GM12891 (cell line): ENCODE measurements at regions not wholly inside any gene's neighbourhood (a gene's known extent, or its start where the extent isn't known, plus 50 kb on each side); places are given as distances from the start of the nearest gene placed in this dataset.

Experiments used
- DNase-seq: peaks from one replicate; pipeline ENCODE4 v3.0.0; 2011; ENCODE audit warnings: low spot score; ENCODE audit not compliant: insufficient read length
- FAIRE-seq: peaks from 2 replicates; lab custom pipeline; 2011; peaks lifted over from hg19 to GRCh38; lab: Jason Lieb, UNC
- PAX5 ChIP-seq: IDR thresholded peaks from 2 replicates; pipeline ENCODE4 v1.6.1; 2011; ENCODE audit warnings: low read length, moderate library complexity, mild to moderate bottlenecking; ENCODE audit not compliant: insufficient read depth, severe bottlenecking
- POLR2A ChIP-seq: IDR thresholded peaks from 2 replicates; pipeline ENCODE4 v1.6.1; 2011; ENCODE audit warnings: low read depth, low read length, control low read depth
- POLR2AphosphoS5 ChIP-seq: IDR thresholded peaks from 2 replicates; pipeline ENCODE4 v1.6.1; 2011; ENCODE audit warnings: low read depth, low read length, control low read depth
- POU2F2 ChIP-seq: IDR thresholded peaks from 2 replicates; pipeline ENCODE4 v1.6.1; 2011; ENCODE audit warnings: low read depth, mild to moderate bottlenecking, control low read depth, low read length, moderate library complexity
- SPI1 ChIP-seq: IDR thresholded peaks from 2 replicates; pipeline ENCODE4 v1.6.1; 2011; ENCODE audit warnings: low read depth, low read length, control low read depth
- TAF1 ChIP-seq: IDR thresholded peaks from 2 replicates; pipeline ENCODE4 v1.6.1; 2011; ENCODE audit warnings: low read depth, low read length, control low read depth

DNA sequence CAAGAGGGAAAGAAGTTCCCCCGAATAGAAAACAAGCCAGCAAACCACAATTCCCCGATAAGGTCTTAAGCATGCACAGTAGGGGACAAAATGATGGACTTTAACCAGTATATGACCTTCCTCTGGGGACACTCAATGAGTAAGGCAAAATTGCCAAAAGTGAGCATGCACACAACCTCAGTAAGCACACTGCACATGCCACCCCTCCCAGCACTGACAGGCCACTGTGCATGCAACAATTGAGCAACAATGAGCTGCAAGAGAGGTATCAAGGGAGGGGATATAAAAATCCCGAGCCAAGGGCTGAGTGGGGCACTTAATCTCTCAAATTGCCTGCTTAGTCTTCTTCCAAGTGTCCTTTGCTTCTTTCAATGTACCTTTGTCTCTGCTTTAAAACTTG is 935.8 kb upstream of the SLC39A10 start:
- FAIRE-seq = no peak

GRCh38 chr2:194720462-194720861 is 936.6 kb upstream of the SLC39A10 start:
- DNase-seq = no peak
- FAIRE-seq = no peak
- no peak for TF ChIP-seq POLR2AphosphoS5

More for the DNA sequence above, 935.8 kb upstream of the SLC39A10 start:
- DNase-seq = no peak
- no peak for TF ChIP-seq TAF1
- no peak for TF ChIP-seq POLR2A
- TF ChIP-seq SPI1 = no peak
- no peak for TF ChIP-seq PAX5
- no peak for TF ChIP-seq POLR2AphosphoS5
- no peak for TF ChIP-seq POU2F2

DNA sequence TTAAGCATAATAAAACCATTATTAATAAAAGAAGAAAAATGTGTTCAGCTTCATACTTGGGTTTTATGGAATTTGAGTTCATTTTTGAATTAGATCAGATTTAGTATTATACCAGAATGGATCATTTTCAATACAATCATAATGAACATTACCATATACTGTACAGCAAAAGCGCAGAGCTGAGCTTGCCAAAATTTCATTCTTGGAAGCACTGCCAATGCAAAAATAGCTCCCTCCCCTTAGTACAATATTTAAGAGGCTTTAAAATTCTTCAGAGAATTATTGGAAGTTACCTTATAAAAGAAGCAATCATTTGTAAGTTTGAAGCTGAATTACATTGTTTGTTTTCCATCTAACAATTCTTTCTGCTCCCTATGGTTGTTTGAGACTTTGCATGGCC is 938.1 kb upstream of the SLC39A10 start:
- DNase-seq (no peak), FAIRE-seq (no peak)
- TF ChIP-seq POU2F2 (no peak), SPI1 (no peak), POLR2A (no peak), POLR2AphosphoS5 (no peak), PAX5 (no peak), TAF1 (no peak)

DNA sequence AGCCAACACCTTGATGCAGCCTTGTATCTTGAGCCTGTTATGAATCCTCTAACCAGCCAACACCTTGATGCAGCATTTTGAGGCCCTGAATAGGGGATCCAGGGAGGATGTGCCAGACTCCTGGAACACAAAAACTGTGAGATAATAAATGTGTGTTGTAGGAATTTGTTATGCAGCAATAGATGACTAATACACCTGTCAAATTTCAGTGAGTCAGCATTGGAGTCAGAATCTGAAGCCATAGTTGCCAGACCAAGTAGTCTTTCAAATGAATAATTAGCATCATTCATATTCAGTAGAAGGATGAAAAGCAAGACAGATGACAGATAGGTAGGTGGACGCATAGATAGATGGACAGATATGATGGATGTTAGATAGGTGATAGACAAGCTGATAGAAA is 942.5 kb upstream of the SLC39A10 start:
- TF ChIP-seq POU2F2 = no peak
- no peak for TF ChIP-seq TAF1
- TF ChIP-seq POLR2AphosphoS5 = no peak
- TF ChIP-seq PAX5 = no peak
- no peak for TF ChIP-seq POLR2A
- TF ChIP-seq SPI1 = no peak
- FAIRE-seq (no peak), DNase-seq (no peak)

DNA sequence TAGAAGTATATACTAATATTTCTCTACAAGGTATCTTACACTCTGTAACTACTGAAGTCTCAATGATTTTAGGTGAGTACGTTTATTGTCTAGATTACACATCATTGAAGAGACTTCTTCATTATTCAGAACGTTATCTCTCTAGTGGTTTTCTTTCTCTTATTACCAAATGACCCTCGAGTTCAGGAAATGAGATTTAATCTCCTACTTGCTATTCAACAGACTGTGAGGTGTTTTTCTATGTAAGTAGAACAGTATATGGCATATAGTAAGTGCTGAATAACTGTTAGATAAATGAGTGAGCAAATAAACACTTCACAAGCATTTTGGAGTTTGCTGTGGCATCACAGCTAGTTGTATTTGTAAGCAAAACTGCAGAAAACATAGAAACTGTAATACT is 947.2 kb upstream of the SLC39A10 start:
- TF ChIP-seq PAX5 (no peak), POLR2AphosphoS5 (no peak), POLR2A (no peak), SPI1 (no peak), POU2F2 (no peak), TAF1 (no peak)
- FAIRE-seq (no peak), DNase-seq (no peak)

- DNase-seq (no peak), FAIRE-seq (no peak)
- TF ChIP-seq TAF1 (no peak), POLR2AphosphoS5 (no peak), POU2F2 (no peak), POLR2A (no peak), PAX5 (no peak), SPI1 (no peak)
Measured at GRCh38 chr2:194706179-194706578, 950.8 kb upstream of the SLC39A10 start.

DNA sequence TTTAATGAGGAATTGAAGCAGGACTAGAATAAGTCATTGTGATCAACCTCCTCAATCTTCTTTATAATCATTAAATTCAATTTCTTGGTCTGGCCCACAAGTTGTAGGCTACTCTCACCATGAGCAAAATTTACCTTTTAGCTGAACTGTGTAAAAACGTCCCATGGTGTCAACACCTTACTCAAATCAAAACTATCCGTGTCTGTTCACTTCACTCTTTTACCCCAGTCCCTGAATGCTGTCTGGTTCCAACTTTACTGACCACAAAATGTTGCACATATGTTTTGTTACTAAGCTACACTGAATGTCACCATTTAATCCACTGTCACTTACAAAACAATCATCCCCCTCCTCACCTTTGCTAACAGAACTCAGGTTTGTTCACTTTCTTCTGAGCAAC is 951.6 kb upstream of the SLC39A10 start:
- no peak for TF ChIP-seq POU2F2
- TF ChIP-seq TAF1 = no peak
- TF ChIP-seq PAX5 = no peak
- no peak for TF ChIP-seq POLR2A
- TF ChIP-seq POLR2AphosphoS5 = no peak
- no peak for TF ChIP-seq SPI1
- no peak for FAIRE-seq
- no peak for DNase-seq

DNA sequence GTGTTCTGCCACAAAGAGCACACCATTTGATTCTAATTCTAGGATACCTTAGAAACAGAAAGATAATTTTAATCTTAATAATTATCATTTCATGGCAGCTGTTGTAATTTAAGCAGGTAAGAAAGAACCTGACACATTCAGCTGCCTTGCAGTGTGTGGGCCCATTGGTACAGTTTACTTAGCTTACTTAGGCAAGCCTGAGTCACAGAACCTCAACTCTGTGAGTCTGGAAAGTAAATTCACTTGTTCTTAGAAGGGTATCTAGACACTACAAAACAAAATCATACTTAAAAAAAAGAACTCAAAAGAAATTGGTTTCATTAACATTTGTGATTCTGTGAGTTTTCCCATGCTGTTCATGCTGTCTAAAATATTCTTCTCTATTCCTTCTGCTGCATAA is 956.3 kb upstream of the SLC39A10 start:
- no peak for DNase-seq
- TF ChIP-seq POLR2A (no peak), TAF1 (no peak), POU2F2 (no peak), PAX5 (no peak), SPI1 (no peak), POLR2AphosphoS5 (no peak)
- no peak for FAIRE-seq

GRCh38 chr2:194700116-194700515 is 956.9 kb upstream of the SLC39A10 start:
- DNase-seq (no peak), FAIRE-seq (no peak)
- TF ChIP-seq SPI1 (no peak), TAF1 (no peak), PAX5 (no peak), POLR2A (no peak), POU2F2 (no peak), POLR2AphosphoS5 (no peak)

- DNase-seq (no peak), FAIRE-seq (no peak)
- TF ChIP-seq TAF1 = no peak
- TF ChIP-seq PAX5 = no peak
- no peak for TF ChIP-seq SPI1
- no peak for TF ChIP-seq POU2F2
- no peak for TF ChIP-seq POLR2A
- no peak for TF ChIP-seq POLR2AphosphoS5
Measured at GRCh38 chr2:194698012-194698411, 959.0 kb upstream of the SLC39A10 start.

- TF ChIP-seq POLR2AphosphoS5 = no peak
- TF ChIP-seq SPI1 = no peak
- no peak for TF ChIP-seq POU2F2
- TF ChIP-seq POLR2A = no peak
- no peak for TF ChIP-seq PAX5
- TF ChIP-seq TAF1 = no peak
- FAIRE-seq = no peak
Measured at GRCh38 chr2:194697439-194697838, 959.6 kb upstream of the SLC39A10 start.

More at GRCh38 chr2:194697439-194697838, 959.6 kb upstream of the SLC39A10 start:
- DNase-seq = no peak
